Activated CD8-positive, alpha-beta memory T cell treated with anti-CD3 and anti-CD28 coated beads, Interleukin-2, amount 50 U/mL, for 1 hour (primary cell): ENCODE measurements at regions not wholly inside any gene's neighbourhood (a gene's known extent, or its start where the extent isn't known, plus 50 kb on each side); places are given as distances from the start of the nearest gene placed in this dataset.

Experiments used
- DNase-seq: peaks from one replicate; pipeline ENCODE4 v3.0.0-alpha.2; 2020; ENCODE audit errors: extremely low read depth

GRCh38 chr1:221303623-221304022 lies 424.4 kb downstream of the HLX start:
- no peak for DNase-seq

- DNase-seq = no peak
Observed at GRCh38 chr1:221306239-221306638, 427.0 kb downstream of the HLX start.

GRCh38 chr1:221308534-221309511 lies 429.6 kb downstream of the HLX start:
- no peak for DNase-seq

GRCh38 chr1:221309723-221310122 lies 430.5 kb downstream of the HLX start:
- DNase-seq = no peak

GRCh38 chr1:221310180-221310579 lies 430.9 kb downstream of the HLX start:
- no peak for DNase-seq

- no peak for DNase-seq
Observed at GRCh38 chr1:221315330-221315729, 426.6 kb downstream of the DUSP10 start.

GRCh38 chr1:221316491-221317056 lies 425.3 kb downstream of the DUSP10 start:
- DNase-seq = no peak

GRCh38 chr1:221317537-221317936 lies 424.4 kb downstream of the DUSP10 start:
- no peak for DNase-seq

GRCh38 chr1:221327954-221328353 lies 413.9 kb downstream of the DUSP10 start:
- no peak for DNase-seq

GRCh38 chr1:221328371-221328770 lies 413.5 kb downstream of the DUSP10 start:
- no peak for DNase-seq

- DNase-seq = no peak
Observed at GRCh38 chr1:221331273-221332183, 410.4 kb downstream of the DUSP10 start.

GRCh38 chr1:221334062-221334461 lies 407.8 kb downstream of the DUSP10 start:
- DNase-seq = no peak

GRCh38 chr1:221335161-221336101 lies 406.5 kb downstream of the DUSP10 start:
- no peak for DNase-seq

GRCh38 chr1:221336126-221336525 lies 405.8 kb downstream of the DUSP10 start:
- DNase-seq = no peak

GRCh38 chr1:221337106-221337505 lies 404.8 kb downstream of the DUSP10 start:
- no peak for DNase-seq

GRCh38 chr1:221343136-221343535 lies 398.8 kb downstream of the DUSP10 start:
- DNase-seq = no peak

GRCh38 chr1:221343607-221344006 lies 398.3 kb downstream of the DUSP10 start:
- DNase-seq = no peak

GRCh38 chr1:221344693-221345092 lies 397.2 kb downstream of the DUSP10 start:
- no peak for DNase-seq

GRCh38 chr1:221347706-221348105 lies 394.2 kb downstream of the DUSP10 start:
- DNase-seq = no peak

- no peak for DNase-seq
Observed at GRCh38 chr1:221350091-221350490, 391.8 kb downstream of the DUSP10 start.

GRCh38 chr1:221356693-221357092 lies 385.2 kb downstream of the DUSP10 start:
- DNase-seq = no peak
